NCI-H446 (cell line): ENCODE measurements at regions not wholly inside any gene's neighbourhood (a gene's known extent, or its start where the extent isn't known, plus 50 kb on each side); places are given as distances from the start of the nearest gene placed in this dataset.

Experiments used
- DNase-seq, 2 experiments: peaks; one replicate each; lab custom pipeline; 2025; lab: John Stamatoyannopoulos, UW

DNA sequence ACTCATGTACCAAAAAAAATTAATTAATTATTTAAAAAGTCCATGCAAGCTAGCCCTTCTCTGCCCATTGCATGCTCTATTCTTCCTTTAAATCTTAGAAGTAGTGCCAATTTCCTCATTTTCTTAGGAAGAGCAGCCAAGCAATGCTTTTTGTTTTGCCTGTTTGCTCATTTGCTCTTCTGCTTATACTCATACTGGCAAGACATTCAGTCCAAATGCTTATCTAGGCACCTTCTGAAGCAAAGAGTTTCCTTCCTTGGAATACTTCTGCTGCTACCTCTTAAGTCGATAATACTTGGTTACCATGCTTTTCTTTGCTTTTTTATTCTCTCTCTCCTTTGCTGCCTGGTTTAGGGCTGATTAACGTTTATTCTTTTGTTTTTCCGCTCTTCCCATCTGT is 1318.3 kb downstream of the AACS start:
- no peak for DNase-seq

DNA sequence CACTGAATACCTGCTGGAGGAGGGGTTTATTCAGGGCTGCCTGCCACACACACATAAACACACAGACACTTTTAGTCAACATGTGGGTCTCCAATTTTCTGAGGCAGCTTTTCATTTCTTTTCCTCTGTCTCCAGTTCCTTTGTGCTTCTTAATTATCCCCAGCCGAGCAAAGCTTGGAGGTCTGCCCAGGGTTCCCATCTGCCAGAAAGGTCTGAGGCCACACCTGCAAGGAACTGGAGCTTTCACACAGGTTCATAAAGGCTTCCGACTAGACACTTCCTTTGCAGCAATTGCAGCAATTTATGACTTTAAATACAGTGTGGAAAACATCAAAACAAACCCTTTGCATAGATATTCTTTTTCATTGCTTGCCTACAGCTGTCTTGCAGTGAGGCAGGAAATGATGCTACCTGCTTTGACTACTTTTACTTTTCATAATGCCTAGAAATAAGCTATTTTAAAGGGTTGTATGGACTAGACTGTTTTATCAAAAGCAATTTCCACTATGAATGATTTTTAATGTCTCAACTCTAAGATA is 1318.9 kb downstream of the AACS start:
- no peak for DNase-seq

DNA sequence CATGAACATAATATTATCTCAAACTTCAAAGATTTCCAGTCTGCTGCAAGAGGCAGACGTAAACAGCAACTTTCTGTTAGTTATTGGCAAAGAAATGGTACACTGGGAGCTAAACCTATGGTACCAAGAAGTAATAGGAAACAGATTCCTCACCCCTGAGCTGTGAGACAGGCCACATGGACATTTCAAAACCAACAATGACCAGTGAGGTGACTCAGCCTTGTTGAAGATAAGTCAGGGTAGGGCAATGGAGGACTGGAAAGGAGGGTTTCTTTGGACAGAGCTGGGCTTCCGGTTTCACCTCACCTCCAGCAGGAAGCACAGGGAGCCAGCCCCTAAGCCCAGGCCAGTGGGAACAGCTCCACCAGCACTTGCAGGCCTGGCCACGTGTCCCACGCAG is 1320.5 kb downstream of the AACS start:
- DNase-seq: no peak

DNA sequence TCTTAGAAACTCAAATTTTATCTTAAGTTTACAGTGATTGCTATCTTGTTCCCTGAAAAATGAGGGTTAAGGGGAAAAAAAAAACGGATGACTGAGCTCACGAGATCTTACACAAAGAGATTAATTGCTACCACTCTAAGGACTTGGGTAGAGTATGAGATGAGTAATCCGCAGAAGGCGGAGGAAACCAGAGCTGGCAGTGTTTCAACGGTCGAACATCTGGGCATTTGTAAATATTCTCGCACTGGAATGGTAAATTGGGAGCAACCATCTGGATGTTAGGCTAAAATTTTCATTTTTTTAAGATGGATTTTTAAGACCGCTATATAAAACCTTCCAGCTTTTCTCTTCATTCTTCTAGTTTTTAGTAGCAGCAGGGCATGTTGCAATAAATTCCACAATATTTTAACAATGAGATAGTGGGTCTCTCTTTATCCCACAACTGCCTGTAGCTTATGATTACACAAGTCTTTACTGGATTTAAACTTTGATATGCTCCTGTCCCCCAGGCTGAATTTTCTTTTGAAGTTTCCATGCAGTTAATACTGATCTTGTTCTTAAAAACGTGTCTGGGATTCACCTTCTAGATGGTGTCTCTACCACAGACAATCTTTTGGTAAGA is 1324.1 kb downstream of the AACS start:
- DNase-seq: no peak

DNA sequence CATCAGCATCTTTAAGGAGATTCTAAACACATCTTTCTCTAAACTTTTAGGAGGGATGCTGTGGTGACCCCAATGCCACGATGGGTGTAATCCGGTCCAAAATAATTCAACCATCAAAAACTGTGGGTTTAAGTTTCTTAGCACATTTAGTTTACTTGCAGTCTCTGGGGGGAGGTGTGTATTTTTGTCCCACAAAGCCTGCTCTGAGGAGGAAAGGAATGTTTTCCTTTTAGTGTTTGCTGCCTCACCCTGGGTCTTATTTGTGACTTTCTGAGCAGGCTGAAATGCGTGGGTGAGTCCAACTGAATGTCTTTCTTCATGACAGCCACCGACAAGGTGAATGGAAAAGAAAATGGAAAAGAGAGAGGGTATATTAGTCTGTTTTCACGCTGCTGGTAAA is 1324.7 kb downstream of the AACS start:
- DNase-seq: no peak

DNA sequence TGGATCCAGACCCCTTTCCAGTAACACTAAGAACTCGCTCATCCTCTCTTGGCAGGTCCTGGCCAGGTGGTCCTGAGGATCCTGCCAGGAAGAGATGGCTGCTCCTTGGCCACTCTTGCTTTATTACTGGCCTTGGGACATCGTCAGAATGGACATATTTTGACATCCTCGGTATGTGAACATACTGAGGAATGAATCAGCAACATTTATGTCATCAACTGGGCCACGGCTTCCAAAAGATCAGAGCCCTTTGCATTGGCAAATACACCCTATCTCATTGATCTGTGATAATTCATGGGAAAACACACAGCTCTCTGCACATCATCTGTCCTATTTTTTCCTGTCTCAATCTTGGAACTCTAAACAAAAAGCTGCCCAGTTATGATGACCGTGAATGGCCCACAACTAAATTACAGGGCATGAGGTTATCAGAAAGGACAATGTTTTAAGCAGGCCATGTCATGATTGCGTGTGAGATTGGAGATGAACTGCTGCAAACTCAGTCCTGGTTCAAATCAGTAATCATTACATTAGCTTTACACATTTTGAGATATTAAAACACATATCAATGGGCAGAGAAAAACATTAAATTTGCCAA is 1325.8 kb downstream of the AACS start:
- no peak for DNase-seq

DNA sequence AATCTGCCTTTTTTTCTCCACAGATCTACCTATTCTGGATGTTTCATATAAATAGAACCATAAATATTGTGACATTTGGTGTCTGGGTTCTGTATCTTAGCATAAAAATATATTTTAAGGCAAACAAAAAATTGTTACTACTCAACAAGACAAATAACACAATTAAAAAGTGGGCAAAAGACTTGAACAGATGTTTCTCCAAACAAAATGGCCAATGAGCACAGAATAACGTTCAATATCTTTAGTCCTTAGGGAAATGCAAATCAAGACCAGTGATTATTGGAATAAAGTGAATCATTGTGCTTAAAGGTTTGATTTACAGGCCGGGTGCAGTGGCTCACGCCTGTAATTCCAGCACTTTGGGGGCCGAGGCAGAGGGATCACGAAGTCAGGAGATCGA is 1331.3 kb downstream of the AACS start:
- DNase-seq: no peak

DNA sequence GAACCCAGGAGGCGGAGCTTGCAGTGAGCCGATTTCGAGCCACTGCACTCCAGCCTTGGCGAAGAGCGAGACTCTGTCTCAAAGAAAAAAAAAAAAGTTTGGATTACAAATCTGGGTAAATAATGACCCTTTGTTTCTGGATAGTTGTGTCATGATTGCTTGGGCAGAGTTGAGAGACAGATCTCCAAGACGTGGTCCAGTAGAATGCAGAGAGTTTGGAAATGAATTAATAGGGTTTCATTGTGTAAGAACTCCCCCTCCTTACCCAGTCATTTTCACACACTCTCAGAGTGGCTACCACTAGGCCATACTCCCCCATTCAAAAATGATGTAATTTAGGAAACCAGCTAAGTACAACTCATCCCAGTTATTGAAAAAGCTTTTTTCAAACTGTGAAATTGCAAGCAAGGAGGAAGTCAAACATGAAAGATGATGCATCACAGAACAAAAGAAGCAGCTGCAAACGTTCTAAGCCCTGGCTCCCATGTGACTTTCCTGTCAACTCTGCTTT is 1331.9 kb downstream of the AACS start:
- no peak for DNase-seq

DNA sequence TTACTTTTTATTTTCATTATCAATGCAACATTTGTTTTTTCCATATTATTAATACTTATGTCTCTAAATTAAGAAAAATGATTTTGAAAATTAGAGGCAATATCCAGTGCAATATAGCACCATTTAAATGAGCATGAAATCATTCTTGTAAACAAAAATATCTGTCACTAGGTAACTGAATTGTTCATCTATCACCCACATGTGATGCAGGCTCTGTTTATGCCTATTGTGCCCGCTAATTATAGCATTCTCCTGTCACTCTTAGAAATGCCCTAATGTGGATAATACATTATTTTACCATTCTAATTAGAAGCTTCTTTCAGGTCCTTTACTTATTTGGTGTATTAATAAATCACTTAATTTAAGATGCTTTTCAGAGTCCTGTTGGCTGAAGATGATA is 1332.4 kb downstream of the AACS start:
- DNase-seq: no peak

DNA sequence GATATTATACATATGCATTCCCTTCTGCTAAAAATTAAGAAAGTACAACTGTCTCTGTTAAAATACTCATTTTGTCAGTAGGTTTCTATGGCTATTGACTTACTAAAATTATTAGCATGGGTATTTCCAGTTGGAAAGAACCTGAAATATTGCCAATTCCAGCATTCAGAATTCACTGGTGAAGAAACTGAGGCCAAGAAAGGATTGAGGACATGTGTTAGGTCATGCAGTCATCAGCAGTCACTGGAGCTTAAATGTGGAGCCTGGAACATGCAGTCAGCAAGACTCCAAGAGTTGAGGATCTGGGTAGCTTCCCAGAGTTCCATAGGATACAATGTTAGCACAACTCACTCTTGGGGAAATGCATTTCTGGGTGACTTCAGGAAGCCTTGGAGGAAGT is 1335.6 kb downstream of the AACS start:
- DNase-seq: no peak

DNA sequence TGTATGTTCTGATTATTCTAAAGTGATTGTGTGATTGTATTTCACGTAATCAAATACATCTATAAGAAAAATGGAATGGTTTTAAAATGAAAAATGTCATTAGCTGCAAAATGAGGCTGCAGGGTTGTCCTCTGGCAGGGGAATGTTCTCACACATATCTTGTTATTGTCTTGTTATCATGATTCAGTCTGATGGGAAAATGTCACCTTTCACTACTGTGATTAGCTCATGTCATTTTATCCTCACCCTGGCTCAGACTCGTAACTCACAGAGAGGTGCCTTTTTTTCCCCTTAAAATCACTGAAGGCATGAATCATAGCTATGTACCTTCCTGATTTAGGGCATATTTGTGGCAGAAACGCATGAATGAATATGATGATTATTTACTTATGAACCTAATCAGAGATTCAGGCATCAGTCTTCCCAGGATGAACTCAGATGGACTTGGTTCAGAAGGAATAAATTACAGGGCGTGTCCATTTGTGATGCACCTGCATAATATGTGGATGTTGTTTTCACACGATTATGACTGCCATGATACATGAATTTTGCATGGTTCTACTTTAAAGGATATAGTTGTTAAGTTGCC is 1339.2 kb downstream of the AACS start:
- no peak for DNase-seq

DNA sequence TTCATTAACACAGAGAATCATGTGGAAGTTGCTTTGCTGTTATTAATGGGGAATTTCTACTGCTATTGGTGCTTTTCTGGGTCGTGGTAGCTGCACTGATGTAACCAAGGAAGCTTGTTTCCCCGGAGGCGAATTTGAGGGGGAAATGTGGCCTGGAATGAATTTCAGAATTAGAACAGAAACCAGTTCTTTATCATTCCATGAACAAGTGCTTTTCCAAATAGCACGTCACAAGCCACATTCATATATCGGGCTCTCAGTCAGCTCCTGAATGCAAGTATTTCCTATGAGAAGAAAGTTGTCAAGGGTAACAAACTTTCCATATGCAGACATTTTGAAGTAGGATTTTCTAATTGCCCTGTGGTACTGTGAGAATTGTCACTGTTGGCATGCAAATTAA is 1353.2 kb downstream of the AACS start:
- DNase-seq: no peak

DNA sequence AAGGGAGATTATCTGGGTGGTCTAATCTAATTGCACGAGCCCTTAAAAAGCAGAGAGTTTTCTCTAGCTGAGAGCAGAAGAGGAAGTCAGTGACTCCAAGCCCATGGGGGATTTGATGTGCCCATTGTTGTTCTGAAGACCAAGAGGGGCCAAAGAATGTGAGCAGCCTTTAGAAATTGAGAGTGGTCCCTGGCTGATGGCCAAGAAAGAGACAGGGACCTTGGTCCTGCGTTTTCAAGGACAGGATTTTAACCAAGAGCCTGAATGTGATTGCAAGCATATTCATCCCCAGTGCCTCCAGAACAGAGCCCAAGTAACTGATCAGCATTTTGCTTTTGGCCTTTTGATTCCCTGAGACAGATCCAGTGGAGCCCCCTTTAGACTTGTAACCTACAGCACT is 1353.9 kb downstream of the AACS start:
- no peak for DNase-seq

DNA sequence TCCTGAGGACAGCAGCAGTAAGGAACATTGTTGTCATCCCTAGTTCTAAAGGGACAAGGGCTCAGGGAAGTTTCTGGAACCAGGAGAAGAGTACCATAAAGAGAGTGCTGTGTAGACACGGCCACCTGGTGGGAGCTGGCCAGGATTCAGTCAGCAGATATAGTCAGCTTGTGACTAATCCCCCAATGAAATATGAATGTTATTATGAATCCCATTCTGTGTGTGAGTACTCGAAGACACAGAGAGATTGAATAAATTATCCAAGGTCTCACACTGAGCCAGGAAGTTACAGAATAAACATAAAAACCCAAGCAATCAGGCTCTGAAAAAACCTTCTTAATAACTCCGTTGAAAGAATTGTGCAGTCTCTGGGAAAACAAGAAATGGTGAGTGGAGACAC is 1359.5 kb downstream of the AACS start:
- no peak for DNase-seq

DNA sequence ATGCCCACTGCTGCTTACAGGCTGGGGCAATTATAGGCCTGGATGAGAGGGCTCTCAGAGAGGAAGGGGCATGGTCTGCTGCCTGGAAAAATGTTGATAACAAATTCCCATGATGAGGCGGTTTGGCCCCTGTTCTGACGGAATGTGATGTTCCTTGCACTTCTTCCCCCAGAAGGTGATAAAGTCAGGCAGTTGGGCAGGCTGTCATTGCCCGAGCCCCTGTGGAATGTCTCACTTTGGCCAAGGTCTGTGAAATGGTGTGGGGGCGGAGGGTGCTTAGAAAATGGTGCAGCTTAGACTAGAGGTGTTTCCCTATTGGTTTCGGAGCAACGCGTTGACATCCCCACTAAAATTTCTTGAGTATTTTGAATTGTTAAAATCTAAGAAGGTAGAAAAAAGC is 1360.0 kb downstream of the AACS start:
- DNase-seq: no peak

DNA sequence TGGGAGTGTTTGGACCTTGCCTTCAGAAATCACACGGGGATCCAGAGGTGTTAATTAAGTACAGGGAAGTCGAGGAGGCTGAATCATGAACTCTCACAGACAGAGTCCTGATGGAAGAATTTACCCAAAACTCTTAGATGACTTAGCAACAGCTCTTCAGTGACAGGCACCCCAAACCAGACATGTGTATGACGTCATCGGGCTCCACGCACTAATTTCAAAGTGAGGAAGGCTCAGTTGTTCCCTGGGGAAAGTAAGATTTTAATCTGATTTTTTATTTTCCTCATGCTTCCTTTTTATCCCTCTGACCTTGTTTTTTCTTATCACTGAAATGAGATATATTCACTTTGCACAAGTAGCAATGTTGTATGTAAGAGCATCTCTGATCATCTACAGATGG is 1363.5 kb downstream of the AACS start:
- no peak for DNase-seq

DNA sequence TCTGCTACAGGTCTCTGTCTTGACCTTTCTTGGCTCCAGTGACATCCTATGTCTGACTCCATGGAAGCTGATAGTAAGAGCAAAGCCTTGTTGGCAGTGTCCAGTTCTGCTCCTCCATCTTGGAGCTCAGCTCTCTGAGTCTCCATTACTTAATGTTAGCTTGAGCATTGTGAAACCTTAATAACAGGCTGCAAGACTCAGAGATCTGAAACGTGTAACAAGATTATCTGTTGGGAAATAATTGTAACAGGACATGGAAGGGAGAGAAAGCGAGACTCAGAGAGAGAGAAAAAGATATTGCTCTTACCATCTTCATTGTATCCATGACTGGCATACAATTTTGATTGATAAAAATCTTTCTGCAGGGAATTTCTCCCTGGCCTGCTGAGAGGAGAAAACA is 1365.7 kb downstream of the AACS start:
- DNase-seq: no peak

DNA sequence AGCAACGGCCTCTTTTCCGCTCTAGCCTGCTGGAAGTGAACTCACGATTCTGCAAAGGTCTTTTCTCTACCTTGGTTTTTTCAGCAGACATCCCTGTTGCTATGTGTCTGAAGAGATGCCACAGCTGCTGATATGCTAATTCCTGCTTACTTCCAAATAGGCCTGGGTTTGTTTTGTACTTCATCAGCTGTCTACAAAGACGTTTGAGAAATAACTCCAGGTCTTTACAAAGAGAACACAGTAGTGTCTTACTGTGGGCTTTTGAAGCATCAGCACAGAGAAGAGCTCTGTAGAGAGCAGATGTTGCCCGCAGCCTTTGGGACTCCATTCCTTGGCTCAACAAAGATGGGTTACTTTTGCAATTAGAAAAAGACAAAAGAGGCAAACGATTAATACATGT is 1366.5 kb downstream of the AACS start:
- DNase-seq: no peak

DNA sequence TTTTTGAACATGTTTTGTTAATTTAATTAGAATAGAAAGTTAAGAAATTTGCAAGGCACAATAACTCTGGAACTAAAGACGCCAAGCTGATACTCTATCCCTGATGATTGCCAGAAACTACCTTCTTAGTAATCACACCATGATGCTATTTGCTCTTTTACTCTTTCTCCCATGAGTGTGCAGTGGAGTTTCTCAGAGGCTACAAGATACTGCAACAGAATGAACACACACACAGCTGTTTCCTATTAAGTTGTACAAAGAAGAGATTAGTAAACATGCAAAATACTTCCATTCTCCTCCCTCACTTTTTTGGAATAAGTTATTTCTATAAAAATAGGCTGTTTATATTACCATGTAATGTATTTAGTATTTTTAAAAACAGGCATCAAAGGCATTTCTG is 1367.5 kb downstream of the AACS start:
- DNase-seq: no peak

DNA sequence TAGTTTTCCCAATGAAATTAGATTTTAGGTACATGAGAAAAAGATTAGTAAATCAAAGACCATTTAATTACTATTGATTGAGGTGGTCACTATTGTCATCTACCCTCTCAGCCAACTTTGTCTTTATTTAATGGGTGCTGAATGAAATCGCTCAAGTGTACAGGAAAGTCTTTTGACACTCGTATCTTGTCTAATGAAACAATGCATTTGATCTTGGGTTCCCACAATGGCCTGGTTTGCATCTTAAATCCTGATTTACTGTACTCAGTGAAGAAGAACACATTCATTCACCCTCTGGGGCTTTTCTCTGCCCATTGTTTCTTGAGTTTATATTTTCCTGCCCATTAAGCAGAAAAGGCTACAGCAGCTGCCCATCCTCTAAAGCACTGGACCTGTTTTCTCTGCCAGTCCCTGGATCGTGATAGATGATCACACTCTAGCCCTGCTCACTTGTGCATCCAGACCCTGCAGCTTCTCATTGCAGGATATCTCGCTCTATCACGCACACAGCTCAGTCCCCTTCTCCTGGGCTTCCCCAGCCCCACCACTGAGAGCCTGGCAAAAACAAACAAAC is 1369.3 kb downstream of the AACS start:
- DNase-seq: no peak

DNA sequence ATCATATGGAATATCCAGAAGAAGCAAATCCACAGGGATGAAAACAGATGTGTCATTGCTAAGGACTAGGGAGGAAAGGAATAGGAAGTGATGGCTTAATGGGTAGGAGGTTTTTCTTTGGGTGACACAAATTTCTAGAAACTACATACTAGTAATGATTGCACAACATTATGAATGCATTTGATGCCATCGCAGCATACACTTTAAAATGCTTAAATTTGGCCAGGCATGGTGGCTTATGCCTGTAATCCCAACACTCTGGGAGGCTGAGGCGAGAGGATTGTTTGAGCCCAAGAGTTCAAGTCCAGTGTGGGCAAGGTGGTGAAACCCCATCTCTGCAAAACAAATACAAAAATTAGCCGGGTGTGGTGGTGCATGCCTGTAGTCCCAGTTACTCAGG is 1370.8 kb downstream of the AACS start:
- DNase-seq: no peak

DNA sequence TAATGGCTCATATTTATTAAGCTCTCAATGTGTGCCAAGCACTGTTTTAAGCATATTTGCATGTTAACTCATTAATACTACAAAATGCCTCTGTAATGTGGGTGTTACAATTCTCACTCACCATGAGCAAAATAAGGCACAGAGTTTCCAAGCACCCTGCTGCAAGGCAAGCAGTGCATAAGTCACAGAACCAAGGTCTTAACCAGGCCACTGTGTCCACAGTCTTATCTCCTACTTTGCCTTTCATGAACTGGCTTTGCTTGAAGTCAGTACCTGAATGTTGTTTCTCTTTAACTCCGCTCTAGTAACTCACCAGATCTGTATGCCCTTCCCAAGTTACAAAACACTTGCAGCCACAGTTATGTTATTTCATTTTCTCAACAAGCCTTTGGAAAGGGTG is 1372.7 kb downstream of the AACS start:
- DNase-seq: no peak

DNA sequence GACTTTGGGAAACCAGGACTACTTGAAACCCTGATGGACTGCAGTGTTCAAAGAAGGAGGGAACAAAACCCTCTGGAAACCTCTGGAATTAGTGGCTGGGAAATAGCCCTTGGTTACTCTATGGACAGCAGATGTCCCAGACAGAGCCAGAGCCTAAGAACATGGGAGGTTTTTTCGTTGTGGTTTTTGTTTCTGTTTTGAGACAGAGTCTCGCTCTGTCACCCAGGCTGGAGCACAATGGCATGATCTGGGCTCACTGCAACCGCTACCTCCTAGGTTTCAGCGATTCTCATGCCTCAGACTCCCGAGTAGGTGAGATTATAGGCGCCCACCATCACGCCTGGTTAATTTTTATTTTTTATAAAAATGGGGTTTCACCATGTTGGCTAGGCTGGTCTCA is 1378.7 kb downstream of the AACS start:
- no peak for DNase-seq
